GM21390 (cell line): ENCODE measurements at regions not wholly inside any gene's neighbourhood (a gene's known extent, or its start where the extent isn't known, plus 50 kb on each side); places are given as distances from the start of the nearest gene placed in this dataset.

Experiments
- ATAC-seq: cut with Tn5 transposase; IDR thresholded peaks from one replicate; pipeline ENCODE4 v1.9.1; 2021; ENCODE audit not compliant: unreplicated experiment

GRCh38 chr18:28952339-28952738, 775.4 kb upstream of the CDH2 start:
- no peak for ATAC-seq

- ATAC-seq = no peak
These were observed 771.0 kb upstream of the CDH2 start for GRCh38 chr18:28947900-28948299.

- no peak for ATAC-seq
These were observed 769.5 kb upstream of the CDH2 start for GRCh38 chr18:28946471-28946870.

- no peak for ATAC-seq
These were observed 746.0 kb upstream of the CDH2 start for GRCh38 chr18:28922936-28923335.

GRCh38 chr18:28916456-28916855, 739.5 kb upstream of the CDH2 start:
- no peak for ATAC-seq

GRCh38 chr18:28905509-28905908, 728.6 kb upstream of the CDH2 start:
- no peak for ATAC-seq

- ATAC-seq = no peak
These were observed 727.9 kb upstream of the CDH2 start for GRCh38 chr18:28904789-28905364.

GRCh38 chr18:28903306-28903705, 726.4 kb upstream of the CDH2 start:
- no peak for ATAC-seq

- ATAC-seq = no peak
These were observed 713.9 kb upstream of the CDH2 start for GRCh38 chr18:28890791-28891190.

GRCh38 chr18:28884304-28884703, 707.4 kb upstream of the CDH2 start:
- ATAC-seq = no peak

GRCh38 chr18:28880856-28881255, 703.9 kb upstream of the CDH2 start:
- no peak for ATAC-seq

GRCh38 chr18:28875059-28875458, 698.1 kb upstream of the CDH2 start:
- no peak for ATAC-seq

- no peak for ATAC-seq
These were observed 686.5 kb upstream of the CDH2 start for GRCh38 chr18:28863396-28863795.

GRCh38 chr18:28858248-28858647, 681.3 kb upstream of the CDH2 start:
- no peak for ATAC-seq

- ATAC-seq = no peak
These were observed 679.1 kb upstream of the CDH2 start for GRCh38 chr18:28855989-28856388.

- no peak for ATAC-seq
These were observed 678.6 kb upstream of the CDH2 start for GRCh38 chr18:28855524-28855923.

GRCh38 chr18:28854964-28855363, 678.0 kb upstream of the CDH2 start:
- no peak for ATAC-seq

- ATAC-seq = no peak
These were observed 670.0 kb upstream of the CDH2 start for GRCh38 chr18:28846958-28847357.

GRCh38 chr18:28837100-28837499, 660.2 kb upstream of the CDH2 start:
- ATAC-seq = no peak

- no peak for ATAC-seq
These were observed 658.0 kb upstream of the CDH2 start for GRCh38 chr18:28834889-28835288.

- no peak for ATAC-seq
These were observed 655.0 kb upstream of the CDH2 start for GRCh38 chr18:28831908-28832307.

GRCh38 chr18:28831476-28831875, 654.5 kb upstream of the CDH2 start:
- no peak for ATAC-seq

GRCh38 chr18:28826107-28826506, 649.2 kb upstream of the CDH2 start:
- ATAC-seq = no peak

GRCh38 chr18:28824183-28824574, 647.2 kb upstream of the CDH2 start:
- ATAC-seq = no peak
